NOMO-1 (cell line): ENCODE measurements at regions not wholly inside any gene's neighbourhood (a gene's known extent, or its start where the extent isn't known, plus 50 kb on each side); places are given as distances from the start of the nearest gene placed in this dataset.

Source experiments
- DNase-seq, 2 experiments: peaks; one replicate each; lab custom pipeline; 2025; ENCODE audit not compliant: unreplicated experiment in 2 of 2; lab: John Stamatoyannopoulos, UW

DNA sequence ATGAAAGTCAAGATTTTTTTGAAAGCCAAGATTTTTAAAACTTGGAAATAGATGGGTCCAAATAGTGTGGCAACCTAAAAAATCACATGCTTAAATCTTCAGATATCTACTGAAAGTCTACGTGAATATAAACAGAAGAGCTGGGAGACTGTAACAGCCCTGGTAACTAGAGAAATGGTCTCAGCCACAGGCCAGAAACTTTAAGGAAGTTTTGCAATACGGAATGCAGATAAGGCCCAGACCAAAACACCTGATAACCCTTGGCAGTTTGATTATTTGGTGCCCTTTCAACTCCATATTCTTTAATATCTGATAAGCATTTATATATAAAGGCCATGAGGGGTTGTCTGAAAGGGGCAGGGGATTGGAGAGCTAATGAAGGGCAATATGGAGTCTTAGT lies 537.3 kb upstream of the TGFBR2 start:
- no peak for DNase-seq

DNA sequence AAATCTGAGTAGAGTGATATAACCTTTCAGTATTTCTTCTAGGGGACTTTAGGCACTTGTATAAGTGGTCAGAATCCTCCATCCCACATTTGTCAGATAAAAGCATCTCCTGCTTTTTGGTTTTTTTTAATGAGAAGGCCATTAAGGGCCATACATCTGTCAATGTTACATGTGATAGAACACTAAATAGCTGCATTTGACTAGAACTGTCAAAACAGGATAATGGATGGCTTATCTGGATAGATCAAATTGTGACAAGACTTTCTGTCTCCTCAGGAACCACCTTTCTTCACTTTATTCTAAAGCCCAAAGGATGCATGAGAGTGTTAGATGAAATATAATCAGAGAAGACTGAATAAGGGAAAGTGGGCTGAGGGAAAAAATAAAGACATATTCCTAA lies 533.4 kb upstream of the TGFBR2 start:
- DNase-seq = no peak

DNA sequence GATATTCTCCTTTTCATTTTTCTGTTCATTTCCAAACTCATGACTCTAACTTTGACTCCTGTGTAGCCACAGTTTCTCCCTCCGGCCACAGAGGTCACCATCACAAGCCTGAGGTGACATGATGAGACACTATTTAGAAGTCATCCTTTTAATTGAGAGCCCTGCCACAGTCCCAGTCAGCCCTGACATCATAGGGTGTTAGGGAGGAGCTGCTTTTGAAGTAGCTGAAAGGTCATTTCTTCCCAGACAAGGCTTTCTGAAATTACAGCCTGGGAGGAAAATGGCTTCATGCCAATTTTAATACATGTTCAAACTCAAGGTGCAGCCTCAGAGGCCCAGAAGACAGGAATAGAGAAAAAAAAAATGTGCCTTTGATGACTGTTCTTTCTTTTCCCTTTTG lies 532.8 kb upstream of the TGFBR2 start:
- DNase-seq = no peak

DNA sequence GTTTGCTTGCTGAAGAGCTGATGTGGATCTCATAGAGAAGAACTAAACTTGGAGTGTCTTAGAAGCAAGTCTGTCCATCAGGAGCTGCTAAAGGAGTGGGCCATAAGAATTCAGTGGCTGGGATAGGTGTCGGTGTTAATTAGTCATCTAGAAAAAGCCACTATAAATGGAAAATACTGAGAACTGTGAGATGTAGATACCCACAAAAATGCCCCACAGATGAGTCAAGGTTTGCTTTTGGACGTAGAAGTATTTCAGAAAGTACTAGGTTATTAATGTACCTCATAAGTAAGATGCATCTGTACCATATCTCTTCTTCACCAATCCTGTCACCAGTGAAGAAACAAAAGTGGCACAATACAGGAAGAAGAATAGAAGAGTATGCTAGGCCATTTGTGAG lies 530.9 kb upstream of the TGFBR2 start:
- no peak for DNase-seq

DNA sequence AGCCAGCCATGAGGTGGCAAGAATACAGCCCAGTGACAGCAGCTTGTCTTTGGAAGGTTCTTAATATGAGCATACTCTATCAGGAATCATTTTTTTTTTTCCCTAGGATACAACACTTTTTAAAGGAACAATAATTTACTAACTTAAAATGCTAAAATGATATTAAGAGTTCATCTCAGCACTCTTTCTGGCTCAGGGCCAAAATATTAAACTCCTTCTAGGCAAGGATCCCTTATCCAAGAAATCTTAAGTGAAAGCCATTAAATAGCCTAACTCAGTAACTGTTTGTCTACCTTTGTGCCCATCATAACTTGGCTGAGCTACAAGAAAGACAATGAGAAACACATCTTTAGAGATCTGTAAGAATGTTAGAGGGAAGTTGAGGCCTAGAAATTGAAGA lies 529.5 kb upstream of the TGFBR2 start:
- no peak for DNase-seq

DNA sequence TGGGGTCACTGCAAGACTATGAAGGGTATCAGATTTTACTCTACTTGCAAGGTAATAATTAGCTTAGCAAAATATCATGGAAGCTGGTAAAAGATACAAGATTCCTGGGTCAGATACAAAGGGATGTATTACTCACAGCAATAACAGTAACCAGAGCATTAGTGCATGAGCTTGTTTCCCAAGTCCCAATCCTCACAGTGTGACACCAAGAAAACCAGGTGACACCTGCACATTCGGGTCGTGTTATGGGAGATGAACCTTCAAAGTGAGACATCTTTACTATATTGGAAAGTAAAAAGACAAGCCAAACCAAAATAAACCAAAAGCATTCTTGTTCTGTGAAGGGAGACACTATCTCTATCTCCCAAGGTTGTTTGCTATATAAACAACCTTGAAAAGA lies 528.7 kb upstream of the TGFBR2 start:
- DNase-seq = no peak

DNA sequence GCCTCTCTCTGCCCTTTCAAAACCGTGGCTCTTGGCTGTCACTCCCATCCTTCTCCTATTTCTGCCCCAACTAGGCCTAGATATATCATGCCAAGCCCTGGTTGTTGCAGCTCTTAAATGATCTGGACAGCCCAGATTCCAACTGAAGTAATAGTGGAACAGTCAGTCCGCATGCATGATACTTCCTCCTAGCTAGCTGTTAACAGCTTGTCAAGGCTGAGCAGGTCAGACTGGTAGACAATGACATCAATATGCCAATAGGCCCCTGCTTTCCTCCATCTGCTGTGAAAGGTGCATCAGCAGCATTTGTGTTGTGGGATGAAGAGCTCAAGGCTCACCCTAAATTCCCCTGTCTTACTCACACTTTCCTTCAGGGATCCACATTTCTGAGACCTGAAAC lies 527.7 kb upstream of the TGFBR2 start:
- no peak for DNase-seq

DNA sequence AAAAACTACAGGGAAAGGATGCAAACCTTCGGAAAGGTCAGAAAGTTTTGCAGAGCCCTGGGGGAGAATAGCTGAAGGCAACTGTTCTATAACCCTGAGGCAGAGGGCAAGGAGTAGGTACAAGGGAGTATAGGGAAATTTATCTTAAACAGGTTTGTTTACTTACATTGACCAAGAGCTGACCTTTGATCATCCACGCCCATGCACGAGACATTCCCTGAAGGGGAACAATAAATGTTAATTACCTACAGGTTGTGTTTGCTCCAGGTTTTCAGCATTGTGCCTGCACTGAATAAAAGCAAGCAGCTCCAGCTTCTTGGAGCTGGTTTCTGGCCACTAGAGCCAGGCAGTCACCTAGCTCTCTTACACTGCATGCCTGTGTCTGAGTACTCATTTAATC lies 524.5 kb upstream of the TGFBR2 start:
- no peak for DNase-seq

DNA sequence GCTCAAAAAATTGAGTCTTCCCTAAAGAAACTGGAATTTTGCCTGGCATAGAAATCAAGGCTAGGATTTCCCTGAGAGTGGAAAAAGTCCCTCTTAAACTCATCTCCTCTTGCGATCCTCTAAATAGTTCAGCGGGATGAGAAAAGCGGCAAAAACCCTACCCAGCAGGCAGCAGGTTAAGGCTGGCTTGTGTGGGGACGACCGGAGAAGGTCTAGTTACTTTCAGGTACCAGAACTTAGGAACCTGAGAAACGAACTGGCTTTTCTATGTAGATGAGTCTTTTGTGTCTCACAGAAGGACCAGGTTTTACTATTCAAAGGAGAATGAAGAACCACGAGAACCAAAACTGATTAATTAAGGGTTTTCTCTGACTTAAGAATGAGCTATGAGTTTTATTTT lies 523.7 kb upstream of the TGFBR2 start:
- DNase-seq = no peak

DNA sequence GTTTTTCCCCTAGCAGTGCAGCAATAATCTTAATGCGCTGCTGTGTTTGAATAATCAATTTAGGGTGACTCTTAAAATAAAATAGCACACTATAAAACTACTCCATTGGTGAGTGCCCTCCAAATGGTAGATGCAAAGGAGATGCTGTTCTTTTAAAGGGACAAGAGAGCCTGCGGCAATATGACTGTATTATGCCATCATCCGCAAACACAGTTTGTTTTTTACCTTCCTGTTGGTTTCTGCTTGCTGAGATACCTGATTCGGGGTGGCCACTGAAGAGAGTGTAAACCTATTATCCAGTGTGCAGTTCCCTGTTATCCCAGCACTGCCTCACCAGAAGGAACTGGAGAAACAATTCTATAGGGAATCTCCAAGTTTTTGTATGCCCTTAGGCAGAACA lies 523.1 kb upstream of the TGFBR2 start:
- no peak for DNase-seq

DNA sequence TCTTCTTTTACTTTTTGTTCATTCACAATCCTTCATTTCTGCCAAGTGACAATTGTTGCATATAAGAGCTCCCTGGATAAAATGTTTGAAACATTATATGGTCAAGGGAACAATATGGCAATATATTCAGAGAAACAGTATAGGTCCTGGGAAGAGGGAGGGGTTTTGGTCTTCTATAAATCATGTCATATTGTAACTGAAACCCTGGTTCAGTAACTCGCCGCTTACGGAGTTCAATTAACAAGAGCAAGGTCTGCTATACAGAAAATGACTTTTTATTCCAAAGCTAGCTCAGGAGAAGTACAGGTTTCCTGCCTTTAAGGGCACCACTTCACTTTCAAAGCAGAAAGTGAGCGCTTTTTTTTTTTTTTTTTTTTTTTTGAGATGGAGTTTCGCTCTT lies 522.1 kb upstream of the TGFBR2 start:
- DNase-seq = no peak

DNA sequence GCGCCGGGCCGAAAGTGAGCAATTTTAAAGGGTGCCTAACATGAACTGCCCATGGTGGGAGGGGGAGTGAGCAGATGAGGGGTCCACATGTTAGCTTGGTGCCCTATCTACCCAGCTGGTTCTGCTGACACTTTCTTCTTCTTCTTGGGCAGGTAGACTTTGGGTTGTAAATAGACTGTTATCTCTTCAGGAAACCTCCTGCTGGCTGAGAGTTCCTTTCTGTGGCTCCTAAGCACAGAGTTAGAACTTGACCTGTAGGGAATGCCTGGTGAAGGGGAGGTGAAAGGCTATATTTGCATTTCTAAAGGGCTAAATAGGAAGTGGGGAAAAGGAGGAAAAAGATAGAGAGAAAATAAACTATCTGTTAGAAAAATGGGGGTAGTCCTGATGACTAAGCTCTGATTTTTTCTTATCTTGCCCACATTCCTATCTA lies 521.4 kb upstream of the TGFBR2 start:
- DNase-seq = no peak

DNA sequence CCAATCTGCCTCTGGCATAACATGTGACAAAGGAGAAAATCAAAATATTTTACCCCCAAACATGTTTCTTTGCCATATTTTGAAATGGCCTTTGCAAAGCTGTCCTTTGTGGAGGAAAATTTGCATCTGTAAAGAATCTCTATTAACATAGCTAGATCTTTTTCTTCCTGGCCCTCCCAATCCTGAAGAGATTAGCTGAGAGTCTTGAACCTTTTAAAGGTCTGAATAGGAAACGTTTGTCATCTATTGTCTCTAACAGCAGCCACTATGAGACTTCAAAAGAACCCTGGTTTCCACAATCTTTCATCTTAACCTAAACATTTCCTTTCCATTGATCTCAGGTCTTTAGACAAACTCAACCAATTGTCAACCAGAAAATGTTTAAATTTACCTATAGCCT lies 520.9 kb upstream of the TGFBR2 start:
- no peak for DNase-seq

DNA sequence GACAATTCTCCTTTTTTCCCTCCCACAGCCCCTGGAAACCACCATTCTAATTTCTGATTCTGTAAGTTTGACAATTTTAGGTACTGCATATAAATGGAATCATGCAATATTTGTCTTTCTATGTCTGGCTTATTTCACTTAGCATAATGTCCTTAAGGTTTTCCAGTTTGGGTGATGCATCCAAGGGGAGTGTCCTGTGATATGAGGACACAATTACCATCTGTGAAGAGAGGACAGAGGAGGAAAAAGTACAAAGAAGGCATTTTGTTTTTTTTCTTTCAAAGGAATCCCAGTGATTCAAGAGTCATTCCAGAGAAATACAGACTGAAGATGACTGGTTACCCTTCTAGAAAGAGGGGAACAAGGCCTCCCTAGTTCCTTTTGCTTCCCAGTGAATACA lies 514.7 kb upstream of the TGFBR2 start:
- no peak for DNase-seq

DNA sequence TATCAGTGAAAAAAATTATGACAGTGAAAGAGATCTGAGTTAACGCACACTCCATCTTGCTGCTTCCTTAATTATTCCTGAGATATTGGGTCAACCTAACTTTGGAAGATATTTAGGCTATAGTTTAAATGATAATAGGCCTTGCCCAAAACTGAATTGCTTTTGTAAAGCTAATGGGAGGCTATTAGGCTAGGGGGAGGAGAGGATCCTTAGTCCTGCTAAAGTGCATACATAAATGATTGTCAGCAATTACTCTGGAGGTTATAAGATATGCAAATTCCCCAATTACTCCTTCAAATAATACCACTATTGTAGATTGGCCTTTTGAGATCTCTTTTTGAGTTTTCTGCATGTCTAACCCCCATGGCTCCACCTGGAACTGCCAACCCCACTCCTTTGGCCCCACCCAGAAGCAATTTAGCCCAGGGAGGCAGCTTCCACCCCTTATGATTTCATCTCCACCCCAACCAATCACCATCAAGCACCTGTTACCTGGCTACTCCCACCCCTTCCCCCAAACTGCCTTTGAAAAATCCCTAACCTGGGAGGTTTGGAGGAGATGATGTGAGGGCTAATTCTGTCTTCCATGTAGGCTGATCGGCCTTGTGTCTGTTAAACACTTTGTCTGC lies 509.3 kb upstream of the TGFBR2 start:
- no peak for DNase-seq

DNA sequence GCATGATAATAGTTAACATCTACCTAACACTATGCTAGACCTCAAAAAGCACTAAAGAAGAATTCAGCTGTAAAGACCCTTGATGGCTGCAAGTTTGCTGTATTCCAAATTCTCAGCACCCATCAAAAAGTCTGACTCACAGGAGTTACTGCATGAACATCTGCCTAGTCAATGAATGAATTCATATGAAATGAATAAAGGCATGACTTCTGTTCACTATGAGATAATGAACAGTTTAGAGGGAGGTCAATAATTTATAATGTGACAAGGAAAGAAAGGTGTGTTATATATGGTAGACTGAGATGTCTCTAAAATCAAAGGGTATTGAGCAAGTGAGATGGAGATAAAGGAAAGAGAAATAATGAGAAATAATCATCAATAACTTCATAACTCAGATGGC lies 508.2 kb upstream of the TGFBR2 start:
- no peak for DNase-seq

DNA sequence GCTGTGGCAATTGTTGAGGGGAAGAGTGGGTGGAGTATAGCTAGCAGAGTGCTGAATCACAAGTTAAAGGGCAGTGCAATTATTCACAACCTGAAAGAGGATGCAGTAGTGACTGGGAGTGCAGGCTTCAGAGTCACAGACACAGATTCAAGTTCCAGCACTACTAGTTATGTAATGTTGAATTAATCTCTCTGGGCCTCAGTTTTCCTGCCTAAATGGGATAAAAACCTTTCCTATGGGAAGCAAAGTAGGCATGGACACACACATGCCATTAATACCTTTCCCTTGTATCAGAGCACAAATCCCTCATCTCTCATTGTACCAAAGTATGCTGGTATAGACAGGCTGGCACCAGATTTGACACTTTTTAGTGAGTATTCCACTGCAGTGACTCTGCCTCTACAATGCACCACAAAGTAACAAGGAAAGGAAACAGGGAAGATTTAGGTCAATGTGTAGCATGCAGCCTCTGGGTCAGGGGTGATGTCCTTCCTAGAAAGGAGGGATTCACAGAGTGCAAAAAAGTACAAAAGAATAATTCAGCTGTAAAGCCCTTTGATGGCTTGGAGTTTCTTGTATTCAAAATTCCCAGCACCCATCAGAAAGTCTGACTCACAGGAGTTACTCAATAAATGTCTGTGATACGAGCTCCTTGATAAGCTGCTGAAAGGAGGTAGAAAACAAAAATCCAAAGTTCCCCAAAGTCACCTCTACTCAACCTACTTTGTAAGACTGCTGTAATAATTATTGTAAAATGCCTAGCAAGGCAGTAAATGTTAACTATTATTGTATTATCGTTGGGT lies 507.5 kb upstream of the TGFBR2 start:
- DNase-seq = peak in 1 of 2 experiments; percentile 5

DNA sequence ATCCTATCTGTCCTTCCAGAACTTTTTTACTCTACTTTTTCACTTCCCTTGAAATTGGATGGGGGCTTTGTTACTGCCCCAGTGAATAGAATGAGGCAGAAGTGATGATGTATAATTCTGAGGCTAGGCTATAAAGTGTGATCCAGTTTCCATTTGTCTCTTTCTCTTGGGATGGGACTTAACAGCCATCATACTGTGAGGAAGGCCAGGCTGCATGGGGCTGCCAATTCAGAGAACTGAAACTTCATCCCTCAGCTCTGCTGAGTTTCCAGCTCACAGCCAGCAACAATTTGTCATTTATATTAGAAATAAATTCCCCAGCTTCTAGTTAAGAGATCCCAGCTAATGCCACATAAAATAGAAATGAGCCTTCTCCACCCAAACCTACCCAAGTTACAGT lies 504.0 kb upstream of the TGFBR2 start:
- no peak for DNase-seq

DNA sequence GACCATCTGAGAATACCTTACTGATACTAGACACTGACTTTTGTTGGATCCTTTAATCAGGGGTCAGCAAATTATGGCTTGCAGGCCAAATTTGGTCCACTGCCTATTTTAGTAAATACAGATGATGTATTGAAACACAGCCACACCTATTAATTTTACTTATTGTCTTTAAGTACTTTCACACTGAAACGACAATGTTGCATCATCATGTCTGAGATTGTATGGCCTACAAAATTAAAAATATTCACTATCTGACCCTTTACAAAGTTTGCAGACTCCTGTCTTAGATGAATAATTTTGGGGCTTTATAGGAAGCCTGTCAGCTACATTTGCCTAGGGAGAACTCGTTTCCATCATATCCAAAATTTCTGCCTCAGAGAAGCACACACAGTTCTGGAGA lies 503.2 kb upstream of the TGFBR2 start:
- DNase-seq = no peak

DNA sequence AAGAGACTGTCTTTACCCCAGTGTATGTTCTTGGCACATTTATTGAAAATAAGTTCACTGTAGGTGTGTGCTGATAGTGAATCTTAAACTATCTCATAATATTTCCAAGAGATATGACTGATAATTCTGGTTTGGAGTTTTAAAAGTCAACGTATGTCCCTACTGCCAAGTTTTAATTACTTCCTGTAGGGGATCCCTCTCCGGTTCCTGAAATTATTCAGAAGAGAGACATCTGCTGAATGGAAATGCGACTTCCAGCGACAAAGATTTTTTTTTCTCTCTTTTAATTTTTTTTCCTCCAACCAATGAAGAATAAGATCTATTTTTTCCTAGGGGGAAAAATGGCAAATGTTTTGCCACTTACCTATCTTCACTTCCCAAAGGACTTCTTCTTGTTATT lies 498.9 kb upstream of the TGFBR2 start:
- DNase-seq = no peak

DNA sequence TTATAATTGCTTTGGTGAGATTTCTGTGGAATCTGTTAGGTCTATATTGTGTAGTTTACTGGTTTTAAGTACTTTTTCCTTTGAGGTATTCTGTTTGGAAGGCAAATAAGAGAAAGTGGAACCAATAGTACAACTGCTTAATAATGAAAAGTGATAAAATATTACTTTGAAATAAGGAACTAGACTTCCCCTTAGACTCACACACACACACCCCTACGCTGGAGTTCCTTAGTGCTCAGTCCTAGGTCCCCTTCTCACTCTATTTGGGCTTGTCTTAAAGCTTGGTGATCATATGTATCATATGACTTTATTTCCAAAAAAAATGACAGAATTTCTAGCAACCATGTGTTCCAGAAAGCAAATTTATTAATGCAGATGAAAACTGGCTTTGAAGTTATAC lies 494.0 kb upstream of the TGFBR2 start:
- DNase-seq = peak in 1 of 2 experiments; percentile 23

DNA sequence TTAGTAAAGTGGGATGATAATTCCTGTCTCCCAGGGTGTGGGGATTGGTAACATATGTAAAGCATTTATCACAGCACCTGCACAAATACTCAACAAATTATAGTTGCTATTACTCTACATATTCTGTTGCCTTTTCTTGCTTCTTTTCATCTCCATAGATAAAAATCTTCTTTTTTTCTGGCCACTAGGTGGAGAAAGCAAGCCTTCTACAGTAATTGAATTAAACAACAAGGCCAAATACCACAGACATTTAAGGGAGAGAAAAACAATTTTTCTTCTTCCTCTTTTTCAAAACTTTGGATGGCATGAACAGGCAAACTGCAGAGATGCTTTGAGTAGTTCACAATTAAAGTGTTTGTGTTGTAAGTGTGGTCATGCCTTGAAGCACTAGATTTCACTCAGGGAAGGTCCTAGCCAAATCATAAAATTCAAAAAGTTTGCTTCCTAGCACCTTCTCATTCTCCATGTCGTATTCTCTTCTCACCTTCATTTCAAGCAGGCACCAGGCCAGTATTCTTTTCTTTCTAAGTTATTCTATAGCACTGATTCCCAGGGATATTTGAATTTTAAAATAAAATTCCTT lies 493.4 kb upstream of the TGFBR2 start:
- DNase-seq = peak; percentile 70 to 75
